Testis (tissue), 2 donors: ENCODE measurements at regions not wholly inside any gene's neighbourhood (a gene's known extent, or its start where the extent isn't known, plus 50 kb on each side); places are given as distances from the start of the nearest gene placed in this dataset.

Experiments used
- POLR2A ChIP-seq: fragments of 450-650 bp; IDR thresholded peaks from one replicate; pipeline ENCODE4 v1.6.1; 2017; ENCODE audit warnings: antibody characterized with exemption, mild to moderate bottlenecking, moderate library complexity
- TF ChIP-seq, protein P1 (sequence below), 3 experiments: fragments of 450-650 bp in 2 of 3; fragments of 200-600 bp in 1 of 3; sonication (generic) in 1 of 3; IDR thresholded peaks; one replicate each; pipeline ENCODE4 v1.5.1; 2016 to 2019; ENCODE audit warnings: antibody characterized with exemption in 3 of 3, mild to moderate bottlenecking in 2 of 3, moderate library complexity in 1 of 3

DNA sequence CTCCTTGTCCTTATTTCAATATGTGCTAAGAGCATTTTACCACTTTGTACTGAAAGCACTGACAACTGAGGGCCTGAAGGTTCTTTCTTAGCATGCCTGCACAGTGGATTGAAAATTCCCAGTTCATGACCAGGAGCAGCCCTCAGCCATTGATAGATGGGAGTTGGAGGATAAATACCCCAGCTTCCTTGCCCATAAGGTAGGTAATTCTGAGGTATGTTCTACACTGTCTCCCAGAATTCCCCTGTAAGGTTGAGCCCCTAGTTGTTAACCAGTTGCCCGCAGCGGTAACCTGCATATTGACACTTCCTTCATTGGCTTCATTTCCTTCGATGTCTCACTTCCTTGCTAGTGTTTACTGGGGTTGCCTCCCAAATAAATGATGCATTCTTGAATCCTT lies 162.0 kb downstream of the CDC5L start:
- no peak for TF ChIP-seq POLR2A
- TF ChIP-seq, protein P1, sequence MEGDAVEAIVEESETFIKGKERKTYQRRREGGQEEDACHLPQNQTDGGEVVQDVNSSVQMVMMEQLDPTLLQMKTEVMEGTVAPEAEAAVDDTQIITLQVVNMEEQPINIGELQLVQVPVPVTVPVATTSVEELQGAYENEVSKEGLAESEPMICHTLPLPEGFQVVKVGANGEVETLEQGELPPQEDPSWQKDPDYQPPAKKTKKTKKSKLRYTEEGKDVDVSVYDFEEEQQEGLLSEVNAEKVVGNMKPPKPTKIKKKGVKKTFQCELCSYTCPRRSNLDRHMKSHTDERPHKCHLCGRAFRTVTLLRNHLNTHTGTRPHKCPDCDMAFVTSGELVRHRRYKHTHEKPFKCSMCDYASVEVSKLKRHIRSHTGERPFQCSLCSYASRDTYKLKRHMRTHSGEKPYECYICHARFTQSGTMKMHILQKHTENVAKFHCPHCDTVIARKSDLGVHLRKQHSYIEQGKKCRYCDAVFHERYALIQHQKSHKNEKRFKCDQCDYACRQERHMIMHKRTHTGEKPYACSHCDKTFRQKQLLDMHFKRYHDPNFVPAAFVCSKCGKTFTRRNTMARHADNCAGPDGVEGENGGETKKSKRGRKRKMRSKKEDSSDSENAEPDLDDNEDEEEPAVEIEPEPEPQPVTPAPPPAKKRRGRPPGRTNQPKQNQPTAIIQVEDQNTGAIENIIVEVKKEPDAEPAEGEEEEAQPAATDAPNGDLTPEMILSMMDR (IDR thresholded peaks at IDR 0.05), result no peak
